IMR-90 (cell line): ENCODE measurements at regions not wholly inside any gene's neighbourhood (a gene's known extent, or its start where the extent isn't known, plus 50 kb on each side); places are given as distances from the start of the nearest gene placed in this dataset.

Experiments used
- MAFK ChIP-seq: IDR thresholded peaks from 2 replicates; pipeline ENCODE4 v1.6.1; 2012; ENCODE audit warnings: low read depth, low read length, improper control_type of control experiment
- POLR2A ChIP-seq: IDR thresholded peaks from 2 replicates; pipeline ENCODE4 v1.6.1; 2012; ENCODE audit warnings: mild to moderate bottlenecking, low read depth, low read length
- RAD21 ChIP-seq: IDR thresholded peaks from 2 replicates; pipeline ENCODE4 v1.6.1; 2012; ENCODE audit warnings: low read length, improper control_type of control experiment
- RFX5 ChIP-seq: IDR thresholded peaks from 2 replicates; pipeline ENCODE4 v1.8.0; 2012; ENCODE audit warnings: low read depth, mild to moderate bottlenecking, low read length, moderate library complexity
- SMC3 ChIP-seq: fragments of 150-350 bp; IDR thresholded peaks from 2 replicates; pipeline ENCODE4 v1.6.1; 2016; ENCODE audit warnings: low read depth, mild to moderate bottlenecking, antibody characterized with exemption, low read length, moderate library complexity
- TF ChIP-seq, protein P1 (sequence below): conservative IDR thresholded peaks from 2 replicates; pipeline ENCODE4 v1.5.1; 2012; ENCODE audit warnings: mild to moderate bottlenecking, low read depth, low read length, improper control_type of control experiment
- TF ChIP-seq, protein P2 (sequence below): fragments of 150-350 bp; IDR thresholded peaks from 2 replicates; pipeline ENCODE4 v1.6.1; 2017; ENCODE audit warnings: mild to moderate bottlenecking, antibody characterized with exemption, low read length, low read depth
- TF ChIP-seq, protein P3 (sequence below): fragments of 150-350 bp; IDR thresholded peaks from 2 replicates; pipeline ENCODE4 v1.6.1; 2016; ENCODE audit warnings: low read depth, mild to moderate bottlenecking, low read length, moderate library complexity, borderline replicate concordance

DNA sequence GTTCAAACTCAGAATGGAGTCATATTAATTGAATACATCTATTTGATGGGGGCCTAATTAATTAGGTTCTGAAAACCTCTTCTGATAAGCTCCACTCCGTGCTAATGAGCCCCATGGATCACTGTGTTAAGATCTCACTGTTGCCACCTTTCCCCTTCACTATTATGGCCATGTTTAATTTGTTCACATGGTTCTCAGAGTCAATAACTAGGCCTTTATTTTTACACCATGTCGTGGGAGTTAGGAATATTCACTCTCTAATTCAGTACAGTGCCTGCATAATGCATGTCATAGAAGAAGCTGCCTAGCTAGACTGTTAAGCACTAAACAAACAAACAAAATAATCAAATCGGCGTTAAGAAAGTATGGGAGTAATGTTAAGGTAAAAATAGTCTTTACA is 84.9 kb downstream of the EDEM1 start:
- TF ChIP-seq, protein P1, sequence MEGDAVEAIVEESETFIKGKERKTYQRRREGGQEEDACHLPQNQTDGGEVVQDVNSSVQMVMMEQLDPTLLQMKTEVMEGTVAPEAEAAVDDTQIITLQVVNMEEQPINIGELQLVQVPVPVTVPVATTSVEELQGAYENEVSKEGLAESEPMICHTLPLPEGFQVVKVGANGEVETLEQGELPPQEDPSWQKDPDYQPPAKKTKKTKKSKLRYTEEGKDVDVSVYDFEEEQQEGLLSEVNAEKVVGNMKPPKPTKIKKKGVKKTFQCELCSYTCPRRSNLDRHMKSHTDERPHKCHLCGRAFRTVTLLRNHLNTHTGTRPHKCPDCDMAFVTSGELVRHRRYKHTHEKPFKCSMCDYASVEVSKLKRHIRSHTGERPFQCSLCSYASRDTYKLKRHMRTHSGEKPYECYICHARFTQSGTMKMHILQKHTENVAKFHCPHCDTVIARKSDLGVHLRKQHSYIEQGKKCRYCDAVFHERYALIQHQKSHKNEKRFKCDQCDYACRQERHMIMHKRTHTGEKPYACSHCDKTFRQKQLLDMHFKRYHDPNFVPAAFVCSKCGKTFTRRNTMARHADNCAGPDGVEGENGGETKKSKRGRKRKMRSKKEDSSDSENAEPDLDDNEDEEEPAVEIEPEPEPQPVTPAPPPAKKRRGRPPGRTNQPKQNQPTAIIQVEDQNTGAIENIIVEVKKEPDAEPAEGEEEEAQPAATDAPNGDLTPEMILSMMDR = no peak
- TF ChIP-seq, protein P2, sequence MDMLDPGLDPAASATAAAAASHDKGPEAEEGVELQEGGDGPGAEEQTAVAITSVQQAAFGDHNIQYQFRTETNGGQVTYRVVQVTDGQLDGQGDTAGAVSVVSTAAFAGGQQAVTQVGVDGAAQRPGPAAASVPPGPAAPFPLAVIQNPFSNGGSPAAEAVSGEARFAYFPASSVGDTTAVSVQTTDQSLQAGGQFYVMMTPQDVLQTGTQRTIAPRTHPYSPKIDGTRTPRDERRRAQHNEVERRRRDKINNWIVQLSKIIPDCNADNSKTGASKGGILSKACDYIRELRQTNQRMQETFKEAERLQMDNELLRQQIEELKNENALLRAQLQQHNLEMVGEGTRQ = no peak
- TF ChIP-seq MAFK = no peak
- TF ChIP-seq RAD21 = no peak
- TF ChIP-seq RFX5 = no peak
- TF ChIP-seq, protein P3, sequence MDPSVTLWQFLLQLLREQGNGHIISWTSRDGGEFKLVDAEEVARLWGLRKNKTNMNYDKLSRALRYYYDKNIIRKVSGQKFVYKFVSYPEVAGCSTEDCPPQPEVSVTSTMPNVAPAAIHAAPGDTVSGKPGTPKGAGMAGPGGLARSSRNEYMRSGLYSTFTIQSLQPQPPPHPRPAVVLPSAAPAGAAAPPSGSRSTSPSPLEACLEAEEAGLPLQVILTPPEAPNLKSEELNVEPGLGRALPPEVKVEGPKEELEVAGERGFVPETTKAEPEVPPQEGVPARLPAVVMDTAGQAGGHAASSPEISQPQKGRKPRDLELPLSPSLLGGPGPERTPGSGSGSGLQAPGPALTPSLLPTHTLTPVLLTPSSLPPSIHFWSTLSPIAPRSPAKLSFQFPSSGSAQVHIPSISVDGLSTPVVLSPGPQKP = no peak
- TF ChIP-seq SMC3 = no peak
- TF ChIP-seq POLR2A = no peak
